K562 (cell line): ENCODE measurements at regions not wholly inside any gene's neighbourhood (a gene's known extent, or its start where the extent isn't known, plus 50 kb on each side); places are given as distances from the start of the nearest gene placed in this dataset.

ENCODE experiments used
- ATAC-seq: fragments of 200-7000 bp; cut with Tn5 transposase; 3 replicates; pipeline ENCODE4 v1.9.1; 2020; ENCODE audit warnings: moderate library complexity
- BruUV-seq: library from RNA; stranded (reverse); fragments of 400-500 nt; replicated peaks from 2 replicates; lab custom pipeline; 2021; lab: Mats Ljungman, UMichigan
- CTCF ChIA-PET: fragments of 300-600 bp; formaldehyde crosslinking; extraction: SDS; loops from one replicate; lab custom pipeline; 2021; ENCODE audit warnings: low intra/inter-chr PET ratio; lab: Yijun Ruan, JAX
- POLR2A ChIA-PET: fragments of 300-600, 350-650 bp; sonication (Branson Sonifier 250); formaldehyde crosslinking; extraction: SDS; loops from one replicate; lab custom pipeline; 2021; ENCODE audit warnings: antibody characterized with exemption, inconsistent platforms; lab: Yijun Ruan, JAX
- DNase-seq, 4 experiments: peaks; one replicate each; pipeline versions ENCODE4 v3.0.0 to v3.0.0-alpha.2; 2011 to 2018; ENCODE audit warnings: low spot score in 3 of 4, mixed read lengths in 3 of 4; ENCODE audit errors: extremely low read depth in 1 of 4
- FAIRE-seq: peaks from 2 replicates; lab custom pipeline; 2011; peaks lifted over from hg19 to GRCh38; lab: Jason Lieb, UNC
- H2AFZ ChIP-seq: 2 replicates; pipeline ENCODE4 v1.6.0; 2011; ENCODE audit warnings: low read depth, low read length, control low read depth, inconsistent platforms
- H3K27ac ChIP-seq: fragments of 200-600 bp; 3 replicates; pipeline ENCODE4 v1.8.0; 2011; ENCODE audit warnings: low read depth, mild to moderate bottlenecking, control low read depth, inconsistent platforms, low read length, moderate library complexity, mixed read lengths; ENCODE audit errors: extremely low read depth
- H3K27me3 ChIP-seq, 2 experiments: fragments of 300-600 bp in 1 of 2; 2 replicates in 1 of 2; 3 replicates in 1 of 2; pipeline versions ENCODE4 v1.6.0 to v1.8.0; 2011; ENCODE audit warnings: inconsistent platforms in 2 of 2, low read length in 2 of 2, mild to moderate bottlenecking in 1 of 2, mixed read lengths in 1 of 2, moderate library complexity in 1 of 2; ENCODE audit not compliant: control insufficient read depth in 2 of 2, insufficient read depth in 2 of 2
- H3K36me3 ChIP-seq: fragments of 300-600 bp; 3 replicates; pipeline ENCODE4 v1.8.0; 2011; ENCODE audit warnings: mild to moderate bottlenecking, low read length, inconsistent platforms; ENCODE audit not compliant: control insufficient read depth, insufficient read depth
- H3K4me1 ChIP-seq, 2 experiments: fragments of 200-600 bp in 1 of 2; replicated peaks in 1 of 2; 2 replicates in 1 of 2; 3 replicates in 1 of 2; pipeline versions ENCODE4 v1.5.1 to v1.8.0; 2011; ENCODE audit warnings: inconsistent platforms in 2 of 2, low read length in 2 of 2, mild to moderate bottlenecking in 1 of 2, mixed read lengths in 1 of 2, moderate library complexity in 1 of 2; ENCODE audit not compliant: control insufficient read depth in 2 of 2, insufficient read depth in 2 of 2
- H3K4me2 ChIP-seq: 2 replicates; pipeline ENCODE4 v1.6.1; 2011; ENCODE audit warnings: low read length, control low read depth, inconsistent platforms, mixed read lengths; ENCODE audit not compliant: insufficient read depth
- H3K4me3 ChIP-seq: fragments of 200-600 bp; sonication (generic), shearing (Covaris generic); 2 replicates; pipeline ENCODE4 v1.5.1; 2016; ENCODE audit warnings: control low read depth, inconsistent platforms
- H3K79me2 ChIP-seq: fragments of 200-600 bp; 3 replicates; pipeline ENCODE4 v1.8.0; 2011; ENCODE audit warnings: low read length, inconsistent platforms; ENCODE audit not compliant: control insufficient read depth, insufficient read depth
- H3K9ac ChIP-seq, 2 experiments: 2 replicates each; pipeline versions ENCODE4 v1.6.0 to v1.6.1; 2011; ENCODE audit warnings: low read depth in 2 of 2, low read length in 2 of 2, control low read depth in 1 of 2, inconsistent platforms in 1 of 2, mild to moderate bottlenecking in 1 of 2, mixed read lengths in 1 of 2; ENCODE audit not compliant: insufficient read depth in 1 of 2
- H3K9me1 ChIP-seq: one replicate; pipeline ENCODE4 v1.6.0; 2011; ENCODE audit warnings: inconsistent platforms, mild to moderate bottlenecking, low read length, moderate library complexity; ENCODE audit not compliant: control insufficient read depth, insufficient read depth
- H3K9me3 ChIP-seq: replicated peaks from 2 replicates; pipeline ENCODE4 v1.5.1; 2011; ENCODE audit warnings: low read depth, low read length, inconsistent platforms; ENCODE audit not compliant: control insufficient read depth, insufficient read depth
- H4K20me1 ChIP-seq: replicated peaks from 2 replicates; pipeline ENCODE4 v1.6.1; 2011; ENCODE audit warnings: low read length, inconsistent platforms, mixed read lengths; ENCODE audit not compliant: control insufficient read depth, insufficient read depth
- FOXK2 ChIP-seq, 2 experiments: fragments of 450-650 bp; IDR thresholded peaks in 1 of 2; conservative IDR thresholded peaks in 1 of 2; 2 replicates each; pipeline ENCODE4 v1.6.1; 2016; ENCODE audit warnings: low read depth in 2 of 2, mild to moderate bottlenecking in 1 of 2
- GTF2F1 ChIP-seq: IDR thresholded peaks from 2 replicates; pipeline ENCODE4 v1.6.1; 2011; ENCODE audit warnings: low read depth, low read length, improper control_type of control experiment
- HIVEP1 ChIP-seq: fragments of 250-450 bp; sonication (Bioruptor Pico); IDR thresholded peaks from 2 replicates; pipeline ENCODE4 v1.4.0; 2020; ENCODE audit warnings: mild to moderate bottlenecking
- MCM2 ChIP-seq: fragments of 450-650 bp; IDR thresholded peaks from 2 replicates; pipeline ENCODE4 v1.6.1; 2017; ENCODE audit warnings: low read depth, mild to moderate bottlenecking
- MXI1 ChIP-seq: IDR thresholded peaks from 2 replicates; pipeline ENCODE4 v1.6.1; 2011; ENCODE audit warnings: low read depth, mild to moderate bottlenecking, improper control_type of control experiment, low read length
- PML ChIP-seq: IDR thresholded peaks from 2 replicates; pipeline ENCODE4 v1.6.1; 2012; ENCODE audit warnings: low read length, inconsistent platforms
- ZNF274 ChIP-seq: IDR thresholded peaks from 2 replicates; pipeline ENCODE4 v1.6.1; 2011; ENCODE audit warnings: low read depth, mild to moderate bottlenecking, low read length, moderate library complexity, borderline replicate concordance
- WGBS: fragments of 100-300 bp; shearing (Covaris generic); methylation state at CpG from one replicate; pipeline ENCODE4 v1.1.6; 2016; ENCODE audit warnings: low coverage, mixed read lengths; ENCODE audit not compliant: insufficient coverage; ENCODE audit errors: missing lambda C conversion rate; 5-methylcytosine and 5-hydroxymethylcytosine counted together
- in situ Hi-C: fragments of 300-500 bp; cut with MboI; formaldehyde crosslinking; loops from 4 replicates; pipeline ENCODE4 v1.15.0; 2018; ENCODE audit warnings: inconsistent platforms, mixed read lengths
- intact Hi-C: fragments of 100-400 bp; cut with micrococcal nuclease; formaldehyde crosslinking; loops from 2 replicates; pipeline ENCODE4 v1.14.2; 2022
- TF ChIP-seq, protein P1 (sequence below), 2 experiments: fragments of 450-650 bp; conservative IDR thresholded peaks; 2 replicates each; pipeline ENCODE4 v1.6.1; 2017; ENCODE audit warnings: mild to moderate bottlenecking in 2 of 2, moderate library complexity in 2 of 2
- TF ChIP-seq, protein P2 (sequence below): fragments of 250-450 bp; sonication (Bioruptor Pico); IDR thresholded peaks from 2 replicates; pipeline ENCODE4 v1.5.1; 2021; ENCODE audit warnings: mild to moderate bottlenecking
- TF ChIP-seq, protein P3 (sequence below): fragments of 150-350 bp; IDR thresholded peaks from 2 replicates; pipeline ENCODE4 v1.6.1; 2014; ENCODE audit warnings: low read depth, mild to moderate bottlenecking, low read length, borderline replicate concordance

DNA sequence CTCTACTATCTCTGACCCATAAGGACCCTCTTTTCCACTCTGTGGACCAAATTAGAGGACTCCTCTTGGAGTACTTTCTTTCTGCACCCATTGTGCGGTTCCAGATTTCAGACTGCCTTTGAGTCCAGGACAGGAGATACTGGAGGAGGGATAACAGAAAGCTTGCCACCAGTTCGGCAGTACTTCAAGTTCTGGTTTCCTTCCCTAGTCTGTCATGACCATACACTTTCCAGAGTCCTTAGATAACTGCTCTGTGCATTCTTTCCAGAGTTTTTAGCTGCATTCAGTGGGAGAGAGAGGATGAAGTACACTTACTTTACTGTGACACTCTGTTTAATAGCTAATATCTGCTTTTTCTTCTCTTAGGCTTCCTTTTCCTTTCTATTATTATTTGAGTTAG, 54.8 kb upstream of the OSBPL8 start:
- H3K9me1 ChIP-seq = no peaks in the 10 kb centered on the region
- FAIRE-seq (no peak), DNase-seq (no peak), ATAC-seq (no peak)
- no peaks in the 10 kb centered on the region for H3K79me2 ChIP-seq
- H3K9me3 ChIP-seq = no peaks in the 10 kb centered on the region
- H3K4me2 ChIP-seq = no peak overlapping the region
- BruUV-seq = no TSS peak
- ChIA-PET CTCF (no interaction called here), POLR2A (no interaction called here)
- H3K27me3 ChIP-seq = 0 out of 5 replicates have a peak, but pooled peaks cover 0 to 3% of the 10 kb centered on the region in 2 experiments
- H4K20me1 ChIP-seq = no peaks in the 10 kb centered on the region
- H3K9ac ChIP-seq = no peak overlapping the region
- H3K4me3 ChIP-seq = no peak overlapping the region
- in situ Hi-C loops = no loop called here
- intact Hi-C loops = no loop called here
- H3K4me1 ChIP-seq = no peaks in the 10 kb centered on the region
- no peaks in the 10 kb centered on the region for H3K36me3 ChIP-seq
- no peak overlapping the region for H2AFZ ChIP-seq
- TF ChIP-seq GTF2F1 (no peak), FOXK2 (conservative IDR thresholded peaks at IDR 0.05 in 1 of 2, IDR thresholded peaks at IDR 0.05 in 1 of 2; ENCODE audit: low read depth in 2 of 2) (no peak), PML (no peak), MCM2 (no peak), HIVEP1 (no peak), MXI1 (no peak), ZNF274 (no peak)
- TF ChIP-seq, protein P1, sequence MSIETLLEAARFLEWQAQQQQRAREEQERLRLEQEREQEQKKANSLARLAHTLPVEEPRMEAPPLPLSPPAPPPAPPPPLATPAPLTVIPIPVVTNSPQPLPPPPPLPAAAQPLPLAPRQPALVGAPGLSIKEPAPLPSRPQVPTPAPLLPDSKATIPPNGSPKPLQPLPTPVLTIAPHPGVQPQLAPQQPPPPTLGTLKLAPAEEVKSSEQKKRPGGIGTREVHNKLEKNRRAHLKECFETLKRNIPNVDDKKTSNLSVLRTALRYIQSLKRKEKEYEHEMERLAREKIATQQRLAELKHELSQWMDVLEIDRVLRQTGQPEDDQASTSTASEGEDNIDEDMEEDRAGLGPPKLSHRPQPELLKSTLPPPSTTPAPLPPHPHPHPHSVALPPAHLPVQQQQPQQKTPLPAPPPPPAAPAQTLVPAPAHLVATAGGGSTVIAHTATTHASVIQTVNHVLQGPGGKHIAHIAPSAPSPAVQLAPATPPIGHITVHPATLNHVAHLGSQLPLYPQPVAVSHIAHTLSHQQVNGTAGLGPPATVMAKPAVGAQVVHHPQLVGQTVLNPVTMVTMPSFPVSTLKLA (conservative IDR thresholded peaks at IDR 0.05) = no peak
- TF ChIP-seq, protein P2, sequence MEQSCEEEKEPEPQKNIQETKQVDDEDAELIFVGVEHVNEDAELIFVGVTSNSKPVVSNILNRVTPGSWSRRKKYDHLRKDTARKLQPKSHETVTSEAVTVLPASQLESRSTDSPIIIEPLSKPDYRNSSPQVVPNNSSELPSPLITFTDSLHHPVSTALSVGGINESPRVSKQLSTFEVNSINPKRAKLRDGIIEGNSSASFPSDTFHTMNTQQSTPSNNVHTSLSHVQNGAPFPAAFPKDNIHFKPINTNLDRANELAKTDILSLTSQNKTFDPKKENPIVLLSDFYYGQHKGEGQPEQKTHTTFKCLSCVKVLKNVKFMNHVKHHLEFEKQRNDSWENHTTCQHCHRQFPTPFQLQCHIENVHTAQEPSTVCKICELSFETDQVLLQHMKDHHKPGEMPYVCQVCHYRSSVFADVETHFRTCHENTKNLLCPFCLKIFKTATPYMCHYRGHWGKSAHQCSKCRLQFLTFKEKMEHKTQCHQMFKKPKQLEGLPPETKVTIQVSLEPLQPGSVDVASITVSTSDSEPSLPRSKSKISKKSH (CRISPR knock-in tag) = no peak
- TF ChIP-seq, protein P3, sequence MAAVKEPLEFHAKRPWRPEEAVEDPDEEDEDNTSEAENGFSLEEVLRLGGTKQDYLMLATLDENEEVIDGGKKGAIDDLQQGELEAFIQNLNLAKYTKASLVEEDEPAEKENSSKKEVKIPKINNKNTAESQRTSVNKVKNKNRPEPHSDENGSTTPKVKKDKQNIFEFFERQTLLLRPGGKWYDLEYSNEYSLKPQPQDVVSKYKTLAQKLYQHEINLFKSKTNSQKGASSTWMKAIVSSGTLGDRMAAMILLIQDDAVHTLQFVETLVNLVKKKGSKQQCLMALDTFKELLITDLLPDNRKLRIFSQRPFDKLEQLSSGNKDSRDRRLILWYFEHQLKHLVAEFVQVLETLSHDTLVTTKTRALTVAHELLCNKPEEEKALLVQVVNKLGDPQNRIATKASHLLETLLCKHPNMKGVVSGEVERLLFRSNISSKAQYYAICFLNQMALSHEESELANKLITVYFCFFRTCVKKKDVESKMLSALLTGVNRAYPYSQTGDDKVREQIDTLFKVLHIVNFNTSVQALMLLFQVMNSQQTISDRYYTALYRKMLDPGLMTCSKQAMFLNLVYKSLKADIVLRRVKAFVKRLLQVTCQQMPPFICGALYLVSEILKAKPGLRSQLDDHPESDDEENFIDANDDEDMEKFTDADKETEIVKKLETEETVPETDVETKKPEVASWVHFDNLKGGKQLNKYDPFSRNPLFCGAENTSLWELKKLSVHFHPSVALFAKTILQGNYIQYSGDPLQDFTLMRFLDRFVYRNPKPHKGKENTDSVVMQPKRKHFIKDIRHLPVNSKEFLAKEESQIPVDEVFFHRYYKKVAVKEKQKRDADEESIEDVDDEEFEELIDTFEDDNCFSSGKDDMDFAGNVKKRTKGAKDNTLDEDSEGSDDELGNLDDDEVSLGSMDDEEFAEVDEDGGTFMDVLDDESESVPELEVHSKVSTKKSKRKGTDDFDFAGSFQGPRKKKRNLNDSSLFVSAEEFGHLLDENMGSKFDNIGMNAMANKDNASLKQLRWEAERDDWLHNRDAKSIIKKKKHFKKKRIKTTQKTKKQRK = no peak
- 16% methylated on average over 2 of the region's 2 CpGs for WGBS
- H3K27ac ChIP-seq = no peak overlapping the region
